ENCODE measurements at regions not wholly inside any gene's neighbourhood (a gene's known extent, or its start where the extent isn't known, plus 50 kb on each side); places are given as distances from the start of the nearest gene placed in this dataset.
A peak's percentile ranks its signal among the peaks of the same experiment; 100 is the strongest.

GRCh38 chr18:75874401-75875089 is 447.0 kb upstream of the SMIM21 start:
- TF ChIP-seq CTCF (IDR thresholded peaks at IDR 0.05; ENCODE audit: control insufficient read depth, extremely low read depth, insufficient read depth) = no peak
- H3K4me3 ChIP-seq (ENCODE audit: low read depth, low read length) = no peak overlapping the region
- DNase-seq (ENCODE audit: low read depth) = no peak

- peak; percentile 39 for DNase-seq (ENCODE audit: low read depth)
- TF ChIP-seq CTCF (IDR thresholded peaks at IDR 0.05; ENCODE audit: control insufficient read depth, extremely low read depth, insufficient read depth) = no peak
Observed at GRCh38 chr18:75871596-75871995, 444.1 kb upstream of the SMIM21 start.

DNA sequence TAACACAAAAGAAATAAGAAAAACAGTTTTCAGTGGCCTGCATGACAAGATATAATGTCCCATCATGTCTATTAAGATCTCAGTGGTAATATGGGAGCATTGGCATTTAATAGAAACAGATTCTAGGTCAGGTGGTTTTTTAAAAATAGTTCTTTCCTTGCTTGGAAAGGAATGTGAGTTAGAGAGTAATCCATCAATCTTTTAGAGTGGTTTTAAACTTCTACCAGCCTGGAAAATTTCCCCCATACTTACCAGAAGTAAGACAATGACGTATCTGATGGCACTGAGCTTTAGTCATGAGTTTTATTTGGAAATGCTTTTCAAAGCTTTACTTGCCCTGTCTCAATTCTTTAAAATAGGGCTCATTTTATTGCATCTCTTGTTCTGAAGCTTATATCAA is 441.7 kb upstream of the SMIM21 start:
- H3K4me3 ChIP-seq (ENCODE audit: low read depth, low read length) = no peak overlapping the region
- DNase-seq (ENCODE audit: low read depth) = no peak
- TF ChIP-seq CTCF (IDR thresholded peaks at IDR 0.05; ENCODE audit: control insufficient read depth, extremely low read depth, insufficient read depth) = no peak

More at GRCh38 chr18:75871596-75871995, 444.1 kb upstream of the SMIM21 start:
- no peak overlapping the region for H3K4me3 ChIP-seq (ENCODE audit: low read depth, low read length)

DNA sequence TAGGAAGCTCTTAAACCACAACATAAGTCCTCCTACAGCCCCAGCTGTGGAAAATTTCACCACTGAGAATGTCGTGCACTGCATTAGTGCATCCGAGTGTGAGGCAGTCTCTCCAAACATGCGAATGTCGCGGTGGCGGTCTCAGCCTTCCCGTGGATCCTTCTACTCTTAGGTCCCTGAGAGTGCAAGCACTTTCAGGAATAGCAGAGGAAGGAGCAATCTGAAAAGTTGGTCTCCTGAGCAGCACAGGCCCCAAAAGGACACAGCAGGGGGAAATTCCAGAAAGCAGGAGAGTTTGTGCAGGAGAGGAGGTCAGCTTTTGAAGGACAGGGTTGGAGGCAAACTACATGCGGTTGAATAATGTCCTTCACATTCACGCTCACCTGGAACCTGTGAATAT is 440.5 kb upstream of the SMIM21 start:
- H3K4me3 ChIP-seq (ENCODE audit: low read depth, low read length) = no peak overlapping the region
- no peak for TF ChIP-seq CTCF (IDR thresholded peaks at IDR 0.05; ENCODE audit: control insufficient read depth, extremely low read depth, insufficient read depth)
- DNase-seq (ENCODE audit: low read depth) = no peak

GRCh38 chr18:75865639-75866038 is 438.1 kb upstream of the SMIM21 start:
- no peak for TF ChIP-seq CTCF (IDR thresholded peaks at IDR 0.05; ENCODE audit: control insufficient read depth, extremely low read depth, insufficient read depth)
- no peak for DNase-seq (ENCODE audit: low read depth)
- H3K4me3 ChIP-seq (ENCODE audit: low read depth, low read length) = no peak overlapping the region

GRCh38 chr18:75864816-75865215 is 437.3 kb upstream of the SMIM21 start:
- no peak for DNase-seq (ENCODE audit: low read depth)
- no peak for TF ChIP-seq CTCF (IDR thresholded peaks at IDR 0.05; ENCODE audit: control insufficient read depth, extremely low read depth, insufficient read depth)
- no peak overlapping the region for H3K4me3 ChIP-seq (ENCODE audit: low read depth, low read length)

- DNase-seq (ENCODE audit: low read depth) = no peak
- TF ChIP-seq CTCF (IDR thresholded peaks at IDR 0.05; ENCODE audit: control insufficient read depth, extremely low read depth, insufficient read depth) = no peak
- H3K4me3 ChIP-seq (ENCODE audit: low read depth, low read length) = no peak overlapping the region
Observed at GRCh38 chr18:75863696-75864095, 436.2 kb upstream of the SMIM21 start.
